Tibial nerve (tissue), 4 donors: ENCODE measurements at regions not wholly inside any gene's neighbourhood (a gene's known extent, or its start where the extent isn't known, plus 50 kb on each side); places are given as distances from the start of the nearest gene placed in this dataset.
A peak's percentile ranks its signal among the peaks of the same experiment; 100 is the strongest.
"Not testable (repeated sequence)": the region's sequence is repeated elsewhere in the genome, so short reads cannot be mapped to it uniquely, and the experiment has no call there.

Experiments used
- DNase-seq, 2 donors: peaks; one replicate each; pipeline ENCODE4 v3.0.0-alpha.2; 2019; ENCODE audit warnings: low spot score in 2 of 2
- H3K27ac ChIP-seq, 4 donors: fragments of 200-600 bp; sonication (generic) in 3 of 4; one replicate each; pipeline ENCODE4 v1.5.1; 2017 to 2019; ENCODE audit warnings: mild to moderate bottlenecking in 1 of 4
- H3K27me3 ChIP-seq, 2 donors: fragments of 200-600 bp; sonication (generic) in 1 of 2; one replicate each; pipeline versions ENCODE4 v1.5.1 to v1.6.0; 2017 to 2019
- H3K36me3 ChIP-seq, 3 donors: fragments of 200-600 bp; sonication (generic); one replicate each; pipeline ENCODE4 v1.5.1; 2018 to 2019
- H3K4me1 ChIP-seq, 4 donors: fragments of 200-600 bp; sonication (generic) in 3 of 4; one replicate each; pipeline ENCODE4 v1.5.1; 2017 to 2019
- H3K4me3 ChIP-seq, 4 donors: fragments of 200-600 bp; sonication (generic) in 3 of 4; one replicate each; pipeline ENCODE4 v1.5.1; 2017 to 2019; ENCODE audit warnings: mild to moderate bottlenecking in 1 of 4, moderate library complexity in 1 of 4
- H3K9me3 ChIP-seq, 4 donors: fragments of 200-600 bp; sonication (generic) in 3 of 4; one replicate each; pipeline ENCODE4 v1.5.1; 2017 to 2019
- CTCF ChIP-seq, 5 experiments: fragments of 200-600 bp in 3 of 5; fragments of 450-650 bp in 2 of 5; sonication (generic) in 3 of 5; IDR thresholded peaks; one replicate each; pipeline ENCODE4 v1.5.1; 2016 to 2019; ENCODE audit warnings: antibody characterized with exemption in 5 of 5, mild to moderate bottlenecking in 3 of 5, moderate library complexity in 2 of 5
- EP300 ChIP-seq, 2 donors: sonication (generic); formaldehyde crosslinking; IDR thresholded peaks; one replicate each; pipeline ENCODE4 v1.6.1; 2017; ENCODE audit warnings: antibody characterized with exemption in 2 of 2, mild to moderate bottlenecking in 1 of 2
- POLR2A ChIP-seq, 2 donors: fragments of 450-650 bp; IDR thresholded peaks; one replicate each; pipeline ENCODE4 v1.6.1; 2017; ENCODE audit warnings: antibody characterized with exemption in 2 of 2, mild to moderate bottlenecking in 2 of 2, moderate library complexity in 2 of 2
- WGBS, 2 donors: methylation state at CpG; one replicate each; pipeline ENCODE4 v1.1.5; 2018; 5-methylcytosine and 5-hydroxymethylcytosine counted together

GRCh38 chrY:7344661-7345060, 433.1 kb upstream of the AMELY start:
- Histone ChIP-seq H3K27me3 (no peaks in the 10 kb centered on the region), H3K27ac (no peak overlapping the region), H3K4me3 (no peak overlapping the region), H3K36me3 (no peaks in the 10 kb centered on the region), H3K4me1 (no peaks in the 10 kb centered on the region), H3K9me3 (no peaks in the 10 kb centered on the region)
- WGBS, 2 donors, result 1% methylated on average over 7 of the region's 7 CpGs; no CpG with 5 or more reads in 1 of the 2 donors
- peak; percentile 30 to 67 for DNase-seq
- TF ChIP-seq EP300 (IDR thresholded peaks at IDR 0.05) (peak in 1 of 2 donors; percentile 28), POLR2A (IDR thresholded peaks at IDR 0.05) (no peak), CTCF (IDR thresholded peaks at IDR 0.05) (peak in 1 of 5 experiments; percentile 42)

GRCh38 chrY:7343261-7343660, 431.7 kb upstream of the AMELY start:
- Histone ChIP-seq H3K4me1 (no peaks in the 10 kb centered on the region), H3K9me3 (no peaks in the 10 kb centered on the region), H3K4me3 (no peak overlapping the region), H3K36me3 (no peaks in the 10 kb centered on the region), H3K27me3 (no peaks in the 10 kb centered on the region), H3K27ac (no peak overlapping the region)
- no peak for TF ChIP-seq CTCF (IDR thresholded peaks at IDR 0.05)
- no peak for TF ChIP-seq POLR2A (IDR thresholded peaks at IDR 0.05)
- TF ChIP-seq EP300 (IDR thresholded peaks at IDR 0.05), result no peak
- no peak for DNase-seq
- WGBS, 2 donors, result 35% methylated on average over 4 of the region's 4 CpGs; no CpG with 5 or more reads in 1 of the 2 donors

- H3K27ac ChIP-seq, H3K36me3 ChIP-seq, H3K4me1 ChIP-seq, H3K4me3 ChIP-seq, H3K27me3 ChIP-seq, DNase-seq, H3K9me3 ChIP-seq: not testable (repeated sequence)
- WGBS, 2 donors, result 82% methylated on average over 12 of the region's 16 CpGs; no CpG with 5 or more reads in 1 of the 2 donors
Observed at GRCh38 chrY:7342732-7343131, 431.2 kb upstream of the AMELY start.

GRCh38 chrY:7339391-7340087, 428.0 kb upstream of the AMELY start:
- H3K9me3 ChIP-seq, result no peaks in the 10 kb centered on the region
- TF ChIP-seq POLR2A (IDR thresholded peaks at IDR 0.05), result no peak
- WGBS, 2 donors, result 44% methylated on average over 7 of the region's 7 CpGs; no CpG with 5 or more reads in 1 of the 2 donors
- H3K27me3 ChIP-seq, result no peaks in the 10 kb centered on the region
- no peak overlapping the region for H3K4me3 ChIP-seq
- no peaks in the 10 kb centered on the region for H3K36me3 ChIP-seq
- no peaks in the 10 kb centered on the region for H3K4me1 ChIP-seq
- DNase-seq, result no peak
- peak overlapping the region in 1 of 4 donors; percentile 7 for H3K27ac ChIP-seq

- Histone ChIP-seq H3K4me1 (no peaks in the 10 kb centered on the region), H3K27ac (no peak overlapping the region), H3K27me3 (no peaks in the 10 kb centered on the region), H3K9me3 (no peaks in the 10 kb centered on the region), H3K4me3 (no peak overlapping the region), H3K36me3 (peaks cover 0 to 7% (median 0%) of the 10 kb centered on the region in 3 donors)
- 95% methylated on average over 13 of the region's 13 CpGs; no CpG with 5 or more reads in 1 of the 2 donors for WGBS, 2 donors
- TF ChIP-seq POLR2A (IDR thresholded peaks at IDR 0.05), result no peak
- TF ChIP-seq CTCF (IDR thresholded peaks at IDR 0.05), result no peak
- no peak for TF ChIP-seq EP300 (IDR thresholded peaks at IDR 0.05)
- no peak for DNase-seq
Observed at GRCh38 chrY:7336023-7336873, 424.7 kb upstream of the AMELY start.

GRCh38 chrY:7334449-7334848, 422.9 kb upstream of the AMELY start:
- no peak overlapping the region for H3K27ac ChIP-seq
- H3K36me3 ChIP-seq, result peaks cover 0 to 7% (median 0%) of the 10 kb centered on the region in 3 donors
- WGBS, 2 donors, result 100% methylated on average over 1 of the region's 1 CpG; no CpG with 5 or more reads in 1 of the 2 donors
- no peak overlapping the region for H3K4me3 ChIP-seq
- H3K27me3 ChIP-seq, result no peaks in the 10 kb centered on the region
- TF ChIP-seq POLR2A (IDR thresholded peaks at IDR 0.05), result no peak
- TF ChIP-seq CTCF (IDR thresholded peaks at IDR 0.05), result no peak
- TF ChIP-seq EP300 (IDR thresholded peaks at IDR 0.05), result no peak
- H3K9me3 ChIP-seq, result no peaks in the 10 kb centered on the region
- H3K4me1 ChIP-seq, result no peaks in the 10 kb centered on the region
- DNase-seq, result no peak
